Ishikawa (cell line): ENCODE measurements at regions not wholly inside any gene's neighbourhood (a gene's known extent, or its start where the extent isn't known, plus 50 kb on each side); places are given as distances from the start of the nearest gene placed in this dataset.

ENCODE experiments used
- CEBPB ChIP-seq: IDR thresholded peaks from 2 replicates; pipeline ENCODE4 v1.6.1; 2012
- CREB1 ChIP-seq: IDR thresholded peaks from 2 replicates; pipeline ENCODE4 v1.6.1; 2012; ENCODE audit warnings: low read depth
- MAX ChIP-seq: IDR thresholded peaks from 2 replicates; pipeline ENCODE4 v1.6.1; 2012
- NFIC ChIP-seq: IDR thresholded peaks from 2 replicates; pipeline ENCODE4 v1.6.1; 2012
- TAF1 ChIP-seq: IDR thresholded peaks from 2 replicates; pipeline ENCODE4 v1.6.1; 2012; ENCODE audit warnings: low read depth, mild to moderate bottlenecking
- TCF12 ChIP-seq: IDR thresholded peaks from 2 replicates; pipeline ENCODE4 v1.6.1; 2012; ENCODE audit warnings: low read depth
- TEAD4 ChIP-seq: IDR thresholded peaks from 2 replicates; pipeline ENCODE4 v1.6.1; 2012
- TF ChIP-seq, protein P1 (sequence below): IDR thresholded peaks from 2 replicates; pipeline ENCODE4 v1.6.1; 2012
- TF ChIP-seq, protein P2 (sequence below): IDR thresholded peaks from 2 replicates; pipeline ENCODE4 v1.6.1; 2012; ENCODE audit warnings: low read depth, mild to moderate bottlenecking

DNA sequence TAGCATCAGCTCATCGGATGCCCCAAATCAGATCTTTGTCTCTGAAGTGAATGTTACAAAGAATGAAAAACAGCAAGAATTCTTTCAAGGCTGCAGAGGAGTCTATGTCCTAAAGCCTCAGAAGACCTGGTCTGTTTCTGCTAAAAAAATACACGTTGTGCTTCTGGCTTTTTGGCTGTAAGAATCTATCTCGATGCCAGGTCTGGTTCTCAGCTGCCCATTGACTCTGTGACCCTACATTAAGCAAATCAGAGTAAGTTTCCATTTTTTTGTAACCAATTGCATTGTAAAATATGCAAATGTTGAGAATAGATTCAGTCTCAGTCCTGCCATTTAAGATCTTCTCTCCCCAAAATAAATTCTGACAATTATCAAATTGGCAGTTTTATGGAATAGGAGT, 705.4 kb downstream of the RFPL4B start:
- TF ChIP-seq, protein P1, sequence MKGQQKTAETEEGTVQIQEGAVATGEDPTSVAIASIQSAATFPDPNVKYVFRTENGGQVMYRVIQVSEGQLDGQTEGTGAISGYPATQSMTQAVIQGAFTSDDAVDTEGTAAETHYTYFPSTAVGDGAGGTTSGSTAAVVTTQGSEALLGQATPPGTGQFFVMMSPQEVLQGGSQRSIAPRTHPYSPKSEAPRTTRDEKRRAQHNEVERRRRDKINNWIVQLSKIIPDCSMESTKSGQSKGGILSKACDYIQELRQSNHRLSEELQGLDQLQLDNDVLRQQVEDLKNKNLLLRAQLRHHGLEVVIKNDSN, result no peak
- TF ChIP-seq TEAD4 (no peak), CREB1 (no peak), NFIC (no peak), CEBPB (no peak), TAF1 (no peak), MAX (no peak), TCF12 (no peak)
- TF ChIP-seq, protein P2, sequence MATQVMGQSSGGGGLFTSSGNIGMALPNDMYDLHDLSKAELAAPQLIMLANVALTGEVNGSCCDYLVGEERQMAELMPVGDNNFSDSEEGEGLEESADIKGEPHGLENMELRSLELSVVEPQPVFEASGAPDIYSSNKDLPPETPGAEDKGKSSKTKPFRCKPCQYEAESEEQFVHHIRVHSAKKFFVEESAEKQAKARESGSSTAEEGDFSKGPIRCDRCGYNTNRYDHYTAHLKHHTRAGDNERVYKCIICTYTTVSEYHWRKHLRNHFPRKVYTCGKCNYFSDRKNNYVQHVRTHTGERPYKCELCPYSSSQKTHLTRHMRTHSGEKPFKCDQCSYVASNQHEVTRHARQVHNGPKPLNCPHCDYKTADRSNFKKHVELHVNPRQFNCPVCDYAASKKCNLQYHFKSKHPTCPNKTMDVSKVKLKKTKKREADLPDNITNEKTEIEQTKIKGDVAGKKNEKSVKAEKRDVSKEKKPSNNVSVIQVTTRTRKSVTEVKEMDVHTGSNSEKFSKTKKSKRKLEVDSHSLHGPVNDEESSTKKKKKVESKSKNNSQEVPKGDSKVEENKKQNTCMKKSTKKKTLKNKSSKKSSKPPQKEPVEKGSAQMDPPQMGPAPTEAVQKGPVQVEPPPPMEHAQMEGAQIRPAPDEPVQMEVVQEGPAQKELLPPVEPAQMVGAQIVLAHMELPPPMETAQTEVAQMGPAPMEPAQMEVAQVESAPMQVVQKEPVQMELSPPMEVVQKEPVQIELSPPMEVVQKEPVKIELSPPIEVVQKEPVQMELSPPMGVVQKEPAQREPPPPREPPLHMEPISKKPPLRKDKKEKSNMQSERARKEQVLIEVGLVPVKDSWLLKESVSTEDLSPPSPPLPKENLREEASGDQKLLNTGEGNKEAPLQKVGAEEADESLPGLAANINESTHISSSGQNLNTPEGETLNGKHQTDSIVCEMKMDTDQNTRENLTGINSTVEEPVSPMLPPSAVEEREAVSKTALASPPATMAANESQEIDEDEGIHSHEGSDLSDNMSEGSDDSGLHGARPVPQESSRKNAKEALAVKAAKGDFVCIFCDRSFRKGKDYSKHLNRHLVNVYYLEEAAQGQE, result no peak
